LNCAP (cell line): ENCODE measurements at regions not wholly inside any gene's neighbourhood (a gene's known extent, or its start where the extent isn't known, plus 50 kb on each side); places are given as distances from the start of the nearest gene placed in this dataset.

Source experiments
- TF ChIP-seq, protein P1 (sequence below): fragments of 450-650 bp; IDR thresholded peaks from 2 replicates; pipeline ENCODE4 v1.5.1; 2017; ENCODE audit warnings: mild to moderate bottlenecking

DNA sequence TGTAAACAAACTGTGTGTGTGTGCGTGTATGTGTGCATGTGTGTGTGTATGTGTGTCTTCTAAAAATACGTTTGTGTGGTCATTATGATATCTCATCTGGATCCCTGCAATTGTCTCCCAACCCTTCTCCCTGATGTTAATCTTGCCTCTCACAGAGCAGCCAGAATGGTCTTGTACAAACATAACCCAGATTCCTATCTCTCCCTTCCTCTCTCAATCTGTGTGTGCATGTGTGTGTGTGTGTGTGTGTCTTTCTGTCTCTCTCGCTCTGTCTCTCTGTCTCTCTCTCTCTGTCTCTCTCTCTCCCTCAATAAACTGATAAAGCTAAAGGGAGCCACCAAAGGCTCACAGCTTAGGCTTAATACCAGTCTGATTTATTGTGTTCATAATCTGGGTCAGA, 210.8 kb downstream of the PAX3 start:
- TF ChIP-seq, protein P1, sequence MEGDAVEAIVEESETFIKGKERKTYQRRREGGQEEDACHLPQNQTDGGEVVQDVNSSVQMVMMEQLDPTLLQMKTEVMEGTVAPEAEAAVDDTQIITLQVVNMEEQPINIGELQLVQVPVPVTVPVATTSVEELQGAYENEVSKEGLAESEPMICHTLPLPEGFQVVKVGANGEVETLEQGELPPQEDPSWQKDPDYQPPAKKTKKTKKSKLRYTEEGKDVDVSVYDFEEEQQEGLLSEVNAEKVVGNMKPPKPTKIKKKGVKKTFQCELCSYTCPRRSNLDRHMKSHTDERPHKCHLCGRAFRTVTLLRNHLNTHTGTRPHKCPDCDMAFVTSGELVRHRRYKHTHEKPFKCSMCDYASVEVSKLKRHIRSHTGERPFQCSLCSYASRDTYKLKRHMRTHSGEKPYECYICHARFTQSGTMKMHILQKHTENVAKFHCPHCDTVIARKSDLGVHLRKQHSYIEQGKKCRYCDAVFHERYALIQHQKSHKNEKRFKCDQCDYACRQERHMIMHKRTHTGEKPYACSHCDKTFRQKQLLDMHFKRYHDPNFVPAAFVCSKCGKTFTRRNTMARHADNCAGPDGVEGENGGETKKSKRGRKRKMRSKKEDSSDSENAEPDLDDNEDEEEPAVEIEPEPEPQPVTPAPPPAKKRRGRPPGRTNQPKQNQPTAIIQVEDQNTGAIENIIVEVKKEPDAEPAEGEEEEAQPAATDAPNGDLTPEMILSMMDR, result no peak

DNA sequence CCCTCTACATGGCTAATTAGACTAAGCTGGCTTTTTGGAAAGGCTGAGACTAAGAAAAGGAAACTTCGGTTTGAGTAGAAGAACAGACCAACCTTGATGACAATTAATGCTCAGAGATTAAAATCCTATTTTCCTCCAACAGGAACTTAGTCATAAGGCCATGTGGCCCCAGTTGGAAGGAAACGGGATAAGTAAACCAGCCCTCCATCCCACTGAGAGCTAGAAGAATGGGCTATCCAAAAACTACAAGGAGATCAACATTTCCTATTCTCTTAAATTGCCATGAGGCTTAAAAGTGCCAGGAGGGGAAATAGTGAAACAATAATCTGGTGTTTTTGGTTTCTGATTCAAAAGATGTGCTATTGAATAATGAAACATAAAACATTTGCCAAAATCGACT, 216.6 kb downstream of the PAX3 start:
- TF ChIP-seq, protein P1, result no peak

DNA sequence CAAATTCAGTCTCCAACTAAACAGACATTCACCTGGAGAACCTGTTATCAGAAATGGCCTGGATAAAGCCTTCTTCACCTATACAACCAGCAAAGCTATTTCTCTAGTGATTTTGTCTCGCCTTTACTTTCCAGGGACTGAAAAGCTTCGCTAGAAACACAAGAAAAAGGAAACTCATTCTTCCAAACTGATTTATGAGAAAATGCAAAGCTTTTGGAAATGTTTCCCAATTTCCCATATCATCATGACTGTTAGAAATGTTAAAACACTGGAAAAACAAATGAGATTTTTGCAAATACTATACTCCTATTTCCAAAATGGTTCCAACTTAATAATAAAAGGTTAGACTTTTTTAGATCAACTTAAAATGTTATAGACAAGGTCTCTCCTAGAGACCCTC, 218.7 kb downstream of the PAX3 start:
- TF ChIP-seq, protein P1, result no peak

DNA sequence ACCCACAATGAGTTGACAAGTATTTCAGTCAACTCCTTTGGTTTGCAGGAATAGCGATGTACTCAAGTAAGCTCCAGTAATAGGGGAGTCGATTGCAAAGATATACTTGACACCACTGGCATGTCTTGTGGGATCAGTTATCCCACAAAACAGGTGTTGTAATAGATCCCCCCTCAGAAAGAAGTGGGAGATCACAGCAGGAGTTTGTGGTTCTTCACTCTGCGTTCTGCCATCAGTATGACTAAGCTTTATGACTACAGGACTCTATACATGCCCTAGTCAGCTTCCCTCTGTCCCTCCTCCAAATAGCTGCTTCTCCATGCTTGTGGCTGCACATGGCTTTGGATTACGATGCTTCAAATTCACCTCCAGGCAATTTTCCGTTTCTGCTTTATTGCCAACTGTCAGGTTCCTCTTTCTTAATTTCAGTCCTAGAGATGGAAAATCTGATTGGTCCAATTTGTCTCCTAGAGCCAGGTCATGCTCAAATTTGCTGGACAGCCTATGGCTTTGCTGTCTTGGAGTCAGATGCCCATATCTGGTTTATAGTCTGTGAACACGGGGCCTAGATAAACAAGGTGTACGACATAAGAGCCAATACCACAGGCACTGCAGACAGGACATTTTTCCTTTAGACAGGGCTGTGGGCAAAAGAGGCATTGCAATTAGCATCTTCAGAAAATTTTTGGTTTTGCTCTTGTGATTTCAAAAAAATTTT, 221.7 kb downstream of the PAX3 start:
- TF ChIP-seq, protein P1, result no peak

DNA sequence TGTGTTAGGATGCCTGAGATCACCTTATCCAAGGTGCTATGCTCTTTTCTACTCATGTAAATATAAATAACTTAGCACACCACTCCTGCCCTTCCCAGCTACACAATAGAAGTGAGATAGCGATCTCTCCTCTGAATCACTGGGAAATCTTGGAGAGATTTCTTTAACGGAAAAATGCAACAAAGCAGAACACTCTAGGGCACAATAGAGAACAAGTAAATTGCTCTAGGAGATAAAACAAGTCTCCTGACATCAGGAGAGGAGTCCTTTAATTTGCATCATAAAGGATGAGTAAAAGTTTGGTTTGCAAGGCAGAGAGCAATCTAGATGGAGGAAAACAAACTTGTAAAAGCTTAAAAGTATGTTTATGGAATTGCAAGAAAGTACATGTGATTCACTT, 224.1 kb downstream of the PAX3 start:
- TF ChIP-seq, protein P1, result no peak

DNA sequence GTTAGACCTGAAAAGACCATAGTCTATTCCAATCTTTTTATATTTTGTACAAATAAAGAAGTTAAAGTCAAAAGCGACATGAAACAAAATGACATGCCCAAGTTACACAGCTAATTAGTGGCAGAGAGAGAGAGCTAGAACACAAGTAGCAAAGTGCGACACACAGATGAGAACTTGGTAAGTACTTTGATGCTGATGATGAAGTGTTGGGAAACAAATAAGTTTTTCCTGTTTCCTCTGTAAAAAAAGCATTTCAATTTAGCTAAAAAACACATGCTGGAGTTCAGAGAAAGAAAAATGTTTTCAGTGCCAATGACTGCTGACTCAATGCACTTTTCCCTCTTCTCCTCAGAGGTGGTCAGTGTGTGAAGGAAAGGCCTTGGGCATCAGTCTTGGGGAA, 226.9 kb downstream of the PAX3 start:
- TF ChIP-seq, protein P1, result no peak

DNA sequence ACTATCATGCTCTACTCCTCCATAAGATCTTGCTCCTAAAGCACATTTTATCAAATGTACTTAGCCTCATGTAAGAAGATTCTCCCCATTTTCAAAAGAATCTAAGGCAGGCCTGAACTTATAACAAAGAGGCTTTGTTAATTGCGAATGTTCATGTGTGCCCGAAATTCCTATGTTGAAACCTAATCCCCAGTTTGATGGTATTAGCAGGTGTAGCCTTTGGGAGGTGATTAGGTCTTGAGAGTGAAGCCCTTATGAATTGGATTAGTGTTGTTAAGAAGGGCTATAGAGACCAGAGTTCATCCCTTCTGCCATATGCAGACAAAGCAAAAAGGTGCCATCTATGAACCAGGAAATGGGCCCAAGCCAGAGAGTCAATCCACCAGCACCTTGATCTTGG, 234.5 kb downstream of the PAX3 start:
- TF ChIP-seq, protein P1, result no peak
